HEK293 (cell line): ENCODE measurements at regions not wholly inside any gene's neighbourhood (a gene's known extent, or its start where the extent isn't known, plus 50 kb on each side); places are given as distances from the start of the nearest gene placed in this dataset.

ENCODE experiments used
- CTCF ChIA-PET: fragments of 350-600 bp; formaldehyde crosslinking; extraction: SDS; loops from one replicate; lab custom pipeline; 2021; ENCODE audit warnings: antibody characterized with exemption; lab: Yijun Ruan, JAX
- POLR2A ChIA-PET: fragments of 300-600 bp; formaldehyde crosslinking; extraction: SDS; loops from one replicate; lab custom pipeline; 2020; ENCODE audit warnings: antibody characterized with exemption, inconsistent platforms; lab: Yijun Ruan, JAX
- H3K27ac ChIP-seq: fragments of 200-500 bp; sonication (Bioruptor generic); 2 replicates; pipeline ENCODE4 v1.5.1; 2014; ENCODE audit warnings: low read depth, low read length, control low read depth, inconsistent platforms; ENCODE audit errors: extremely low read depth
- H3K36me3 ChIP-seq, 2 experiments: fragments of 200-500 bp in 1 of 2; sonication (Bioruptor generic) in 1 of 2; 1 replicate in 1 of 2; 2 replicates in 1 of 2; pipeline ENCODE4 v1.5.1; 2014 to 2017; ENCODE audit warnings: inconsistent platforms in 2 of 2, low read length in 2 of 2; ENCODE audit not compliant: control insufficient read depth in 2 of 2, insufficient read depth in 1 of 2
- H3K4me1 ChIP-seq: fragments of 200-500 bp; sonication (Bioruptor generic); 2 replicates; pipeline ENCODE4 v1.5.1; 2014; ENCODE audit warnings: mild to moderate bottlenecking, low read length, inconsistent platforms; ENCODE audit not compliant: control insufficient read depth, insufficient read depth
- H3K4me3 ChIP-seq: 2 replicates; pipeline ENCODE4 v1.5.1; 2011; ENCODE audit warnings: low read depth, mild to moderate bottlenecking, control low read depth, low read length, moderate library complexity
- H3K9me3 ChIP-seq: fragments of 200-500 bp; sonication (Bioruptor generic); 2 replicates; pipeline ENCODE4 v1.5.1; 2014; ENCODE audit warnings: low read depth, low read length, inconsistent platforms; ENCODE audit not compliant: control insufficient read depth, insufficient read depth
- HOXD13 ChIP-seq: sonication (generic); formaldehyde crosslinking; IDR thresholded peaks from 2 replicates; pipeline ENCODE4 v1.8.0; 2022; ENCODE audit warnings: missing genetic modification reagents, borderline replicate concordance
- KLF10 ChIP-seq: fragments of 450-650 bp; IDR thresholded peaks from 2 replicates; pipeline ENCODE4 v1.5.1; 2018; ENCODE audit warnings: missing biosample characterization, mild to moderate bottlenecking, missing genetic modification characterization
- PRDM1 ChIP-seq: fragments of 450-650 bp; formaldehyde crosslinking; IDR thresholded peaks from 2 replicates; pipeline ENCODE4; 2016; ENCODE audit warnings: missing biosample characterization, missing genetic modification characterization
- WT1 ChIP-seq: fragments of 450-650 bp; formaldehyde crosslinking; IDR thresholded peaks from 2 replicates; pipeline ENCODE4 v1.5.1; 2016; ENCODE audit warnings: missing biosample characterization, missing genetic modification characterization
- ZFP3 ChIP-seq: fragments of 450-650 bp; formaldehyde crosslinking; IDR thresholded peaks from 2 replicates; pipeline ENCODE4 v1.5.1; 2016; ENCODE audit warnings: low read depth, missing biosample characterization, missing genetic modification characterization
- ZNF112 ChIP-seq: fragments of 450-650 bp; formaldehyde crosslinking; IDR thresholded peaks from 2 replicates; pipeline ENCODE4 v1.5.0; 2017; ENCODE audit warnings: missing biosample characterization, missing genetic modification characterization
- ZNF140 ChIP-seq: fragments of 450-650 bp; formaldehyde crosslinking; IDR thresholded peaks from 2 replicates; pipeline ENCODE4 v1.5.1; 2016; ENCODE audit warnings: missing biosample characterization, missing genetic modification characterization
- ZNF169 ChIP-seq: fragments of 450-650 bp; formaldehyde crosslinking; IDR thresholded peaks from 2 replicates; pipeline ENCODE4 v1.5.1; 2016; ENCODE audit warnings: missing biosample characterization, missing genetic modification characterization
- ZNF37A ChIP-seq: fragments of 450-650 bp; IDR thresholded peaks from 2 replicates; pipeline ENCODE4 v1.5.1; 2018; ENCODE audit warnings: missing biosample characterization, missing genetic modification characterization
- ZNF529 ChIP-seq: fragments of 450-650 bp; formaldehyde crosslinking; IDR thresholded peaks from 2 replicates; pipeline ENCODE4 v1.5.1; 2017; ENCODE audit warnings: missing genetic modification characterization, missing biosample characterization; ENCODE audit not compliant: insufficient replicate concordance
- ZNF560 ChIP-seq: fragments of 450-650 bp; formaldehyde crosslinking; IDR thresholded peaks from 2 replicates; pipeline ENCODE4 v1.5.1; 2017; ENCODE audit warnings: missing biosample characterization, missing genetic modification characterization, borderline replicate concordance
- ZNF571 ChIP-seq: fragments of 450-650 bp; formaldehyde crosslinking; IDR thresholded peaks from 2 replicates; pipeline ENCODE4 v1.5.0; 2017; ENCODE audit warnings: missing biosample characterization, missing genetic modification characterization
- ZNF747 ChIP-seq: fragments of 450-650 bp; formaldehyde crosslinking; IDR thresholded peaks from 2 replicates; pipeline ENCODE4 v1.5.1; 2016; ENCODE audit warnings: missing biosample characterization, missing genetic modification characterization
- ZNF830 ChIP-seq: fragments of 450-650 bp; IDR thresholded peaks from 2 replicates; pipeline ENCODE4 v1.5.0; 2018; ENCODE audit warnings: missing biosample characterization, missing genetic modification characterization, low read depth, mild to moderate bottlenecking, moderate library complexity
- ZNF843 ChIP-seq: fragments of 450-650 bp; formaldehyde crosslinking; IDR thresholded peaks from 2 replicates; pipeline ENCODE4 v1.5.1; 2016; ENCODE audit warnings: missing biosample characterization, missing genetic modification characterization
- TF ChIP-seq, protein P1 (sequence below): fragments of 450-650 bp; formaldehyde crosslinking; IDR thresholded peaks from 2 replicates; pipeline ENCODE4 v1.5.1; 2017; ENCODE audit warnings: missing biosample characterization, mild to moderate bottlenecking, missing genetic modification characterization, moderate library complexity
- TF ChIP-seq, protein P2 (sequence below): fragments of 450-650 bp; formaldehyde crosslinking; IDR thresholded peaks from 2 replicates; pipeline ENCODE4 v1.5.1; 2017; ENCODE audit warnings: missing biosample characterization, missing genetic modification characterization
- TF ChIP-seq, protein P3 (sequence below): fragments of 450-650 bp; formaldehyde crosslinking; IDR thresholded peaks from 2 replicates; pipeline ENCODE4 v1.5.1; 2016; ENCODE audit warnings: missing biosample characterization, missing genetic modification characterization, borderline replicate concordance
- TF ChIP-seq, protein P4 (sequence below): fragments of 450-650 bp; formaldehyde crosslinking; IDR thresholded peaks from 2 replicates; pipeline ENCODE4 v1.5.1; 2016; ENCODE audit warnings: missing biosample characterization, missing genetic modification characterization
- TF ChIP-seq, protein P5 (sequence below): fragments of 450-650 bp; formaldehyde crosslinking; IDR thresholded peaks from 2 replicates; pipeline ENCODE4 v1.5.1; 2017; ENCODE audit warnings: missing biosample characterization, missing genetic modification characterization
- TF ChIP-seq, protein P6 (sequence below): fragments of 450-650 bp; formaldehyde crosslinking; IDR thresholded peaks from 2 replicates; pipeline ENCODE4 v1.5.1; 2016; ENCODE audit warnings: missing biosample characterization, missing genetic modification characterization

DNA sequence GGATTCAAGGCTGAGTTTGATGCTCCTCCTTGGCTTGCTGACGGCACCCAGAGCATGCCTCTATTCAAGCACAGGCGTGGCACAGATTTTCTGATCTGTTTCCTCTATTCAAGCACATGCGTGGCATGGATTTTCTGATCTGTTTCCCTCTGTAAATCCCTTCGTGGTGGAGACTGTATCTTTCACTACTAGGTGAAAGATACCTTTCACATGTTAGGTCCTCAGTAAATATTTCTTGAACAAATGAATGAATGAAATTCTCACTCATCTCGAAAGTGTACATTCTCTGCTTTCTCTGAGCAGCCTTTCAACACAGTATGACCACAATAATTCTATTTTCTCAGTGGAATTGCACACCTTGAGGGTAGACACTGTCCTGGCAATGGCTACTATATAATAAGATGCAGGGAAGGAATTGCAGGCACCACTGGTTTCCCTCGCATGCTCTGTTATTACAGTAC, 72.6 kb upstream of the F13A1 start (continued):
- no peak for TF ChIP-seq WT1 (tag by site-specific recombination)
- TF ChIP-seq, protein P1, sequence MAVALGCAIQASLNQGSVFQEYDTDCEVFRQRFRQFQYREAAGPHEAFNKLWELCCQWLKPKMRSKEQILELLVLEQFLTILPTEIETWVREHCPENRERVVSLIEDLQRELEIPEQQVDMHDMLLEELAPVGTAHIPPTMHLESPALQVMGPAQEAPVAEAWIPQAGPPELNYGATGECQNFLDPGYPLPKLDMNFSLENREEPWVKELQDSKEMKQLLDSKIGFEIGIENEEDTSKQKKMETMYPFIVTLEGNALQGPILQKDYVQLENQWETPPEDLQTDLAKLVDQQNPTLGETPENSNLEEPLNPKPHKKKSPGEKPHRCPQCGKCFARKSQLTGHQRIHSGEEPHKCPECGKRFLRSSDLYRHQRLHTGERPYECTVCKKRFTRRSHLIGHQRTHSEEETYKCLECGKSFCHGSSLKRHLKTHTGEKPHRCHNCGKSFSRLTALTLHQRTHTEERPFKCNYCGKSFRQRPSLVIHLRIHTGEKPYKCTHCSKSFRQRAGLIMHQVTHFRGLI (tag by site-specific recombination) = no peak
- TF ChIP-seq ZNF830 (tag by site-specific recombination) = no peak
- TF ChIP-seq KLF10 (tag by site-specific recombination) = no peak
- no peak for TF ChIP-seq ZNF140 (tag by site-specific recombination)
- TF ChIP-seq ZNF529 = no peak
- no peak for TF ChIP-seq ZNF169
- TF ChIP-seq, protein P2, sequence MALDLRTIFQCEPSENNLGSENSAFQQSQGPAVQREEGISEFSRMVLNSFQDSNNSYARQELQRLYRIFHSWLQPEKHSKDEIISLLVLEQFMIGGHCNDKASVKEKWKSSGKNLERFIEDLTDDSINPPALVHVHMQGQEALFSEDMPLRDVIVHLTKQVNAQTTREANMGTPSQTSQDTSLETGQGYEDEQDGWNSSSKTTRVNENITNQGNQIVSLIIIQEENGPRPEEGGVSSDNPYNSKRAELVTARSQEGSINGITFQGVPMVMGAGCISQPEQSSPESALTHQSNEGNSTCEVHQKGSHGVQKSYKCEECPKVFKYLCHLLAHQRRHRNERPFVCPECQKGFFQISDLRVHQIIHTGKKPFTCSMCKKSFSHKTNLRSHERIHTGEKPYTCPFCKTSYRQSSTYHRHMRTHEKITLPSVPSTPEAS (tag by site-specific recombination) = no peak
- TF ChIP-seq, protein P3, sequence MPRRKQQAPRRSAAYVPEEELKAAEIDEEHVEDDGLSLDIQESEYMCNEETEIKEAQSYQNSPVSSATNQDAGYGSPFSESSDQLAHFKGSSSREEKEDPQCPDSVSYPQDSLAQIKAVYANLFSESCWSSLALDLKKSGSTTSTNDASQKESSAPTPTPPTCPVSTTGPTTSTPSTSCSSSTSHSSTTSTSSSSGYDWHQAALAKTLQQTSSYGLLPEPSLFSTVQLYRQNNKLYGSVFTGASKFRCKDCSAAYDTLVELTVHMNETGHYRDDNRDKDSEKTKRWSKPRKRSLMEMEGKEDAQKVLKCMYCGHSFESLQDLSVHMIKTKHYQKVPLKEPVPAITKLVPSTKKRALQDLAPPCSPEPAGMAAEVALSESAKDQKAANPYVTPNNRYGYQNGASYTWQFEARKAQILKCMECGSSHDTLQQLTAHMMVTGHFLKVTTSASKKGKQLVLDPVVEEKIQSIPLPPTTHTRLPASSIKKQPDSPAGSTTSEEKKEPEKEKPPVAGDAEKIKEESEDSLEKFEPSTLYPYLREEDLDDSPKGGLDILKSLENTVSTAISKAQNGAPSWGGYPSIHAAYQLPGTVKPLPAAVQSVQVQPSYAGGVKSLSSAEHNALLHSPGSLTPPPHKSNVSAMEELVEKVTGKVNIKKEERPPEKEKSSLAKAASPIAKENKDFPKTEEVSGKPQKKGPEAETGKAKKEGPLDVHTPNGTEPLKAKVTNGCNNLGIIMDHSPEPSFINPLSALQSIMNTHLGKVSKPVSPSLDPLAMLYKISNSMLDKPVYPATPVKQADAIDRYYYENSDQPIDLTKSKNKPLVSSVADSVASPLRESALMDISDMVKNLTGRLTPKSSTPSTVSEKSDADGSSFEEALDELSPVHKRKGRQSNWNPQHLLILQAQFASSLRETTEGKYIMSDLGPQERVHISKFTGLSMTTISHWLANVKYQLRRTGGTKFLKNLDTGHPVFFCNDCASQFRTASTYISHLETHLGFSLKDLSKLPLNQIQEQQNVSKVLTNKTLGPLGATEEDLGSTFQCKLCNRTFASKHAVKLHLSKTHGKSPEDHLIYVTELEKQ (tag by site-specific recombination) = no peak

DNA sequence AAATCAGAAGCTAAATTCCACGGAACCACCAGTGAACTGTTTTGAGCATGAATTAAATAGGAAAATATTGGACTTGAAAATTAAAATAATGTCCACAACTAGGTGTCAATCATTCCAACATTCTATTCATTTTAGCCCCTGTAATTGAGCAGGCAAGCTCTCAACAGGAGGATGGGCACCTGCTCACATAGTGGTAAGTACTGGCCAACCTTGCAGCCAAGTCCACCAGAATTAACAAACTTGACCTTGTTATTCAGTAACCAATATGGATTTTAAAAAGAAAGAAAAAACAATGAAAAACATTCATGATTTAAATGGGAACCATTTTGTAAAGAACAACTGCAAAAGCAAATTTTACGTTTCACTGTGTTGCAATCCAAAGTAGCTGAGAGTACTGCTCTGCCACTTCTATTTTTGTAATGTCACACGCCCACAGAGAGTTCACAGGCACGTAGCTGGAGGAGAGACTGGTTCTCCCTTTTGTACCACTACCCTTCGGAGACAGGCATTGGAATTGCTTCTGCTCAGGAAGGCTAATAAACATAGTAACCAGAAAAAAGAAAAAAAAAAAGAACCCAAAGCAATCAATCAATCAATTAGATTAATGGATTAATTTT, 75.2 kb upstream of the F13A1 start:
- H3K4me3 ChIP-seq = no peak overlapping the region
- ChIA-PET POLR2A (no interaction called here), CTCF (interaction anchor here (0.5 to 1.0 kb wide), 2 partner anchors 151 to 1810 kb away, joined by 3 to 4 read pairs; no protein-coding TSS in a partner anchor)
- no peaks in the 10 kb centered on the region for H3K9me3 ChIP-seq
- H3K4me1 ChIP-seq = no peaks in the 10 kb centered on the region
- no peak overlapping the region for H3K27ac ChIP-seq
- no peaks in the 10 kb centered on the region for H3K36me3 ChIP-seq
- TF ChIP-seq ZNF747 (tag by site-specific recombination) (no peak), ZFP3 (tag by site-specific recombination) (no peak), ZNF843 (tag by site-specific recombination) (no peak), ZNF560 (tag by site-specific recombination) (no peak), ZNF112 (tag by site-specific recombination) (no peak), ZNF37A (tag by site-specific recombination) (no peak)

DNA sequence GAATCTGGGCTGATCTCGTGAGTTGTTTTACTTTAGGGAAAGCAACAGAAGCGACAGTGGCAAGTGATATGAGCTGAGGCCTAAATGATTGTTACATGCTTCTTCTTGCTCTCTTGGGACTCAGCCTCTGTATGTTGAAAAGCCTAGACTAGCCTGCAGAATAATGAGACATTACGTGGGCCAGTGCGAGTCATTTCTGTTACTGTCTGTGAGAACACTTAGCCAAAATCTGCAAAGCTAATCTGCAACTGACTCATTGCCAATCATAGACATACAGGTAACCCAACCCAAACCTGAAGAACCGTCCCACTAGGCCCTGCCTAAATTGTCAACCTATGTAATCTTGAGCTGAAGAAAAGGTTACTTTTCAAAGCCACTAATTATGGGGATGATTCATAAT, 77.4 kb upstream of the F13A1 start:
- ChIA-PET POLR2A (no interaction called here), CTCF (interaction anchor here (1.0 kb wide), 1 partner anchor 149 kb away, joined by 3 read pairs; no protein-coding TSS in a partner anchor)
- Histone ChIP-seq H3K9me3 (no peaks in the 10 kb centered on the region), H3K36me3 (no peaks in the 10 kb centered on the region), H3K4me1 (no peaks in the 10 kb centered on the region), H3K27ac (no peak overlapping the region), H3K4me3 (no peak overlapping the region)
- TF ChIP-seq, protein P4, sequence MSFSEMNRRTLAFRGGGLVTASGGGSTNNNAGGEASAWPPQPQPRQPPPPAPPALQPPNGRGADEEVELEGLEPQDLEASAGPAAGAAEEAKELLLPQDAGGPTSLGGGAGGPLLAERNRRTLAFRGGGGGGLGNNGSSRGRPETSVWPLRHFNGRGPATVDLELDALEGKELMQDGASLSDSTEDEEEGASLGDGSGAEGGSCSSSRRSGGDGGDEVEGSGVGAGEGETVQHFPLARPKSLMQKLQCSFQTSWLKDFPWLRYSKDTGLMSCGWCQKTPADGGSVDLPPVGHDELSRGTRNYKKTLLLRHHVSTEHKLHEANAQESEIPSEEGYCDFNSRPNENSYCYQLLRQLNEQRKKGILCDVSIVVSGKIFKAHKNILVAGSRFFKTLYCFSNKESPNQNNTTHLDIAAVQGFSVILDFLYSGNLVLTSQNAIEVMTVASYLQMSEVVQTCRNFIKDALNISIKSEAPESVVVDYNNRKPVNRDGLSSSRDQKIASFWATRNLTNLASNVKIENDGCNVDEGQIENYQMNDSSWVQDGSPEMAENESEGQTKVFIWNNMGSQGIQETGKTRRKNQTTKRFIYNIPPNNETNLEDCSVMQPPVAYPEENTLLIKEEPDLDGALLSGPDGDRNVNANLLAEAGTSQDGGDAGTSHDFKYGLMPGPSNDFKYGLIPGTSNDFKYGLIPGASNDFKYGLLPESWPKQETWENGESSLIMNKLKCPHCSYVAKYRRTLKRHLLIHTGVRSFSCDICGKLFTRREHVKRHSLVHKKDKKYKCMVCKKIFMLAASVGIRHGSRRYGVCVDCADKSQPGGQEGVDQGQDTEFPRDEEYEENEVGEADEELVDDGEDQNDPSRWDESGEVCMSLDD (tag by site-specific recombination) = no peak
- TF ChIP-seq, protein P5, sequence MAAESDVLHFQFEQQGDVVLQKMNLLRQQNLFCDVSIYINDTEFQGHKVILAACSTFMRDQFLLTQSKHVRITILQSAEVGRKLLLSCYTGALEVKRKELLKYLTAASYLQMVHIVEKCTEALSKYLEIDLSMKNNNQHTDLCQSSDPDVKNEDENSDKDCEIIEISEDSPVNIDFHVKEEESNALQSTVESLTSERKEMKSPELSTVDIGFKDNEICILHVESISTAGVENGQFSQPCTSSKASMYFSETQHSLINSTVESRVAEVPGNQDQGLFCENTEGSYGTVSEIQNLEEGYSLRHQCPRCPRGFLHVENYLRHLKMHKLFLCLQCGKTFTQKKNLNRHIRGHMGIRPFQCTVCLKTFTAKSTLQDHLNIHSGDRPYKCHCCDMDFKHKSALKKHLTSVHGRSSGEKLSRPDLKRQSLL (tag by site-specific recombination) = no peak
- TF ChIP-seq HOXD13 (CRISPR knock-in tag) = no peak
- no peak for TF ChIP-seq PRDM1 (tag by site-specific recombination)
- TF ChIP-seq, protein P6, sequence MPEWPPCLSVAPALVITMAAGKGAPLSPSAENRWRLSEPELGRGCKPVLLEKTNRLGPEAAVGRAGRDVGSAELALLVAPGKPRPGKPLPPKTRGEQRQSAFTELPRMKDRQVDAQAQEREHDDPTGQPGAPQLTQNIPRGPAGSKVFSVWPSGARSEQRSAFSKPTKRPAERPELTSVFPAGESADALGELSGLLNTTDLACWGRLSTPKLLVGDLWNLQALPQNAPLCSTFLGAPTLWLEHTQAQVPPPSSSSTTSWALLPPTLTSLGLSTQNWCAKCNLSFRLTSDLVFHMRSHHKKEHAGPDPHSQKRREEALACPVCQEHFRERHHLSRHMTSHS (tag by site-specific recombination) = no peak
- TF ChIP-seq ZNF571 = no peak
